Activated naive CD4-positive, alpha-beta T cell treated with anti-CD3 and anti-CD28 coated beads for 36 hours (primary cell): ENCODE measurements at regions not wholly inside any gene's neighbourhood (a gene's known extent, or its start where the extent isn't known, plus 50 kb on each side); places are given as distances from the start of the nearest gene placed in this dataset.
"Not testable (repeated sequence)": the region's sequence is repeated elsewhere in the genome, so short reads cannot be mapped to it uniquely, and the experiment has no call there.

Experiments
- CTCF ChIA-PET: fragments of 350-600 bp; sonication (Branson Sonifier 250); formaldehyde crosslinking; loops from one replicate; lab custom pipeline; 2021; ENCODE audit warnings: antibody characterized with exemption; lab: Charles Lee
- DNase-seq: peaks from one replicate; pipeline ENCODE4 v3.0.0-alpha.2; 2020
- H3K27ac Mint-ChIP-seq: one replicate; pipeline ENCODE4 v1.8.0; 2021; ENCODE audit warnings: mild to moderate bottlenecking, mixed read lengths
- H3K27me3 Mint-ChIP-seq: one replicate; pipeline ENCODE4 v1.8.0; 2021; ENCODE audit warnings: low read depth, mixed read lengths
- H3K36me3 Mint-ChIP-seq: one replicate; pipeline ENCODE4 v1.8.0; 2021; ENCODE audit warnings: low read depth, mixed read lengths
- H3K4me1 Mint-ChIP-seq: one replicate; pipeline ENCODE4 v1.8.0; 2021; ENCODE audit warnings: low read depth, mixed read lengths
- H3K4me3 Mint-ChIP-seq: one replicate; pipeline ENCODE4 v1.8.0; 2021; ENCODE audit warnings: mild to moderate bottlenecking, moderate library complexity, mixed read lengths
- H3K9me3 Mint-ChIP-seq: one replicate; pipeline ENCODE4 v1.8.0; 2021; ENCODE audit warnings: mixed read lengths
- intact Hi-C: fragments of 100-400 bp; cut with micrococcal nuclease; formaldehyde crosslinking; loops from one replicate; pipeline ENCODE4 v1.15.1; 2023

- intact Hi-C loops, result loop anchor here (10.0 kb wide), 1 partner anchor 1514 kb away; no protein-coding TSS in a partner anchor
- no peak for DNase-seq
- Mint-ChIP-seq H3K9me3 (no peaks in the 10 kb centered on the region), H3K4me3 (no peak overlapping the region), H3K27me3 (peaks cover 2% of the 10 kb centered on the region), H3K4me1 (no peaks in the 10 kb centered on the region), H3K27ac (no peak overlapping the region), H3K36me3 (no peaks in the 10 kb centered on the region)
- CTCF ChIA-PET, result no interaction called here
These were observed 523.7 kb upstream of the SLC35B3 start for GRCh38 chr6:8958894-8959511.

- Mint-ChIP-seq H3K27ac (no peak overlapping the region), H3K36me3 (no peaks in the 10 kb centered on the region), H3K4me1 (no peaks in the 10 kb centered on the region), H3K27me3 (peaks cover 6% of the 10 kb centered on the region), H3K4me3 (no peak overlapping the region), H3K9me3 (no peaks in the 10 kb centered on the region)
- intact Hi-C loops, result loop anchor here (10.0 kb wide), 1 partner anchor 1509 kb away; no protein-coding TSS in a partner anchor
- no peak for DNase-seq
- CTCF ChIA-PET, result no interaction called here
These were observed 518.0 kb upstream of the SLC35B3 start for GRCh38 chr6:8953310-8953709.

- Mint-ChIP-seq H3K4me1 (no peaks in the 10 kb centered on the region), H3K36me3 (no peaks in the 10 kb centered on the region), H3K27ac (no peak overlapping the region), H3K9me3 (no peaks in the 10 kb centered on the region), H3K4me3 (no peak overlapping the region), H3K27me3 (peaks cover 6% of the 10 kb centered on the region)
- intact Hi-C loops, result no loop called here
- CTCF ChIA-PET, result no interaction called here
- no peak for DNase-seq
These were observed 513.4 kb upstream of the SLC35B3 start for GRCh38 chr6:8948733-8949132.

GRCh38 chr6:8947900-8948299 lies 512.6 kb upstream of the SLC35B3 start:
- intact Hi-C loops, result no loop called here
- CTCF ChIA-PET, result no interaction called here
- H3K27ac Mint-ChIP-seq, result no peak overlapping the region
- H3K27me3 Mint-ChIP-seq, result peaks cover 4% of the 10 kb centered on the region
- no peaks in the 10 kb centered on the region for H3K4me1 Mint-ChIP-seq
- DNase-seq, result no peak
- H3K4me3 Mint-ChIP-seq, result no peak overlapping the region
- H3K9me3 Mint-ChIP-seq, result no peaks in the 10 kb centered on the region
- H3K36me3 Mint-ChIP-seq, result no peaks in the 10 kb centered on the region

GRCh38 chr6:8944548-8944947 lies 509.2 kb upstream of the SLC35B3 start:
- Mint-ChIP-seq H3K4me3 (no peak overlapping the region), H3K36me3 (no peaks in the 10 kb centered on the region), H3K9me3 (no peaks in the 10 kb centered on the region), H3K4me1 (no peaks in the 10 kb centered on the region), H3K27me3 (peaks cover 1% of the 10 kb centered on the region), H3K27ac (no peak overlapping the region)
- CTCF ChIA-PET, result no interaction called here
- intact Hi-C loops, result no loop called here
- DNase-seq, result no peak

- DNase-seq, result no peak
- intact Hi-C loops, result no loop called here
- H3K4me3 Mint-ChIP-seq, result no peak overlapping the region
- H3K9me3 Mint-ChIP-seq, result no peaks in the 10 kb centered on the region
- H3K36me3 Mint-ChIP-seq, result no peaks in the 10 kb centered on the region
- no peak overlapping the region for H3K27ac Mint-ChIP-seq
- H3K4me1 Mint-ChIP-seq, result no peaks in the 10 kb centered on the region
- CTCF ChIA-PET, result no interaction called here
- peaks cover 3% of the 10 kb centered on the region for H3K27me3 Mint-ChIP-seq
These were observed 507.7 kb upstream of the SLC35B3 start for GRCh38 chr6:8943073-8943472.

GRCh38 chr6:8941577-8941976 lies 506.2 kb upstream of the SLC35B3 start:
- no peaks in the 10 kb centered on the region for H3K9me3 Mint-ChIP-seq
- CTCF ChIA-PET, result no interaction called here
- intact Hi-C loops, result no loop called here
- no peak overlapping the region for H3K4me3 Mint-ChIP-seq
- no peak overlapping the region for H3K27ac Mint-ChIP-seq
- no peak for DNase-seq
- no peaks in the 10 kb centered on the region for H3K36me3 Mint-ChIP-seq
- no peaks in the 10 kb centered on the region for H3K4me1 Mint-ChIP-seq
- peaks cover 3% of the 10 kb centered on the region for H3K27me3 Mint-ChIP-seq

GRCh38 chr6:8940356-8940755 lies 505.0 kb upstream of the SLC35B3 start:
- DNase-seq, result no peak
- intact Hi-C loops, result no loop called here
- Mint-ChIP-seq H3K9me3 (no peaks in the 10 kb centered on the region), H3K4me1 (no peaks in the 10 kb centered on the region), H3K36me3 (no peaks in the 10 kb centered on the region), H3K4me3 (no peak overlapping the region), H3K27me3 (peaks cover 3% of the 10 kb centered on the region), H3K27ac (no peak overlapping the region)
- CTCF ChIA-PET, result no interaction called here

- DNase-seq, result no peak
- Mint-ChIP-seq H3K4me3 (no peak overlapping the region), H3K27ac (no peak overlapping the region), H3K27me3 (peaks cover 3% of the 10 kb centered on the region), H3K4me1 (no peaks in the 10 kb centered on the region), H3K9me3 (no peaks in the 10 kb centered on the region), H3K36me3 (no peaks in the 10 kb centered on the region)
- CTCF ChIA-PET, result no interaction called here
- intact Hi-C loops, result no loop called here
These were observed 504.3 kb upstream of the SLC35B3 start for GRCh38 chr6:8939615-8940014.

- DNase-seq, result no peak
- no peaks in the 10 kb centered on the region for H3K36me3 Mint-ChIP-seq
- H3K4me1 Mint-ChIP-seq, result no peaks in the 10 kb centered on the region
- H3K9me3 Mint-ChIP-seq, result no peaks in the 10 kb centered on the region
- no peak overlapping the region for H3K4me3 Mint-ChIP-seq
- H3K27ac Mint-ChIP-seq, result no peak overlapping the region
- peaks cover 3% of the 10 kb centered on the region for H3K27me3 Mint-ChIP-seq
- intact Hi-C loops, result no loop called here
- CTCF ChIA-PET, result no interaction called here
These were observed 499.0 kb upstream of the SLC35B3 start for GRCh38 chr6:8934318-8934717.

GRCh38 chr6:8930009-8930408 lies 494.7 kb upstream of the SLC35B3 start:
- Mint-ChIP-seq H3K4me3 (no peak overlapping the region), H3K4me1 (no peaks in the 10 kb centered on the region), H3K27me3 (no peaks in the 10 kb centered on the region), H3K27ac (no peak overlapping the region), H3K9me3 (no peaks in the 10 kb centered on the region), H3K36me3 (no peaks in the 10 kb centered on the region)
- CTCF ChIA-PET, result no interaction called here
- intact Hi-C loops, result no loop called here
- DNase-seq, result no peak

- CTCF ChIA-PET, H3K9me3 Mint-ChIP-seq, intact Hi-C loops, H3K36me3 Mint-ChIP-seq, H3K27ac Mint-ChIP-seq, H3K4me1 Mint-ChIP-seq, H3K4me3 Mint-ChIP-seq, DNase-seq, H3K27me3 Mint-ChIP-seq: not testable (repeated sequence)
These were observed 484.9 kb upstream of the SLC35B3 start for GRCh38 chr6:8920244-8920643.

- intact Hi-C loops, result no loop called here
- H3K36me3 Mint-ChIP-seq, result no peaks in the 10 kb centered on the region
- CTCF ChIA-PET, result no interaction called here
- no peaks in the 10 kb centered on the region for H3K4me1 Mint-ChIP-seq
- H3K9me3 Mint-ChIP-seq, result peaks cover 8% of the 10 kb centered on the region
- no peak for DNase-seq
- H3K27ac Mint-ChIP-seq, result no peak overlapping the region
- no peak overlapping the region for H3K4me3 Mint-ChIP-seq
- H3K27me3 Mint-ChIP-seq, result no peaks in the 10 kb centered on the region
These were observed 482.9 kb upstream of the SLC35B3 start for GRCh38 chr6:8918196-8918595.
